K562 (cell line): ENCODE measurements at regions not wholly inside any gene's neighbourhood (a gene's known extent, or its start where the extent isn't known, plus 50 kb on each side); places are given as distances from the start of the nearest gene placed in this dataset.

Experiments used
- ATAC-seq: fragments of 200-7000 bp; cut with Tn5 transposase; 3 replicates; pipeline ENCODE4 v1.9.1; 2020; ENCODE audit warnings: moderate library complexity
- BruUV-seq: library from RNA; stranded (reverse); fragments of 400-500 nt; replicated peaks from 2 replicates; lab custom pipeline; 2021; lab: Mats Ljungman, UMichigan
- CTCF ChIA-PET: fragments of 300-600 bp; formaldehyde crosslinking; extraction: SDS; loops from one replicate; lab custom pipeline; 2021; ENCODE audit warnings: low intra/inter-chr PET ratio; lab: Yijun Ruan, JAX
- POLR2A ChIA-PET: fragments of 300-600, 350-650 bp; sonication (Branson Sonifier 250); formaldehyde crosslinking; extraction: SDS; loops from one replicate; lab custom pipeline; 2021; ENCODE audit warnings: antibody characterized with exemption, inconsistent platforms; lab: Yijun Ruan, JAX
- DNase-seq, 4 experiments: peaks; one replicate each; pipeline versions ENCODE4 v3.0.0 to v3.0.0-alpha.2; 2011 to 2018; ENCODE audit warnings: low spot score in 3 of 4, mixed read lengths in 3 of 4; ENCODE audit errors: extremely low read depth in 1 of 4
- FAIRE-seq: peaks from 2 replicates; lab custom pipeline; 2011; peaks lifted over from hg19 to GRCh38; lab: Jason Lieb, UNC
- H2AFZ ChIP-seq: 2 replicates; pipeline ENCODE4 v1.6.0; 2011; ENCODE audit warnings: low read depth, low read length, control low read depth, inconsistent platforms
- H3K27ac ChIP-seq: fragments of 200-600 bp; 3 replicates; pipeline ENCODE4 v1.8.0; 2011; ENCODE audit warnings: low read depth, mild to moderate bottlenecking, control low read depth, inconsistent platforms, low read length, moderate library complexity, mixed read lengths; ENCODE audit errors: extremely low read depth
- H3K27me3 ChIP-seq, 2 experiments: fragments of 300-600 bp in 1 of 2; 2 replicates in 1 of 2; 3 replicates in 1 of 2; pipeline versions ENCODE4 v1.6.0 to v1.8.0; 2011; ENCODE audit warnings: inconsistent platforms in 2 of 2, low read length in 2 of 2, mild to moderate bottlenecking in 1 of 2, mixed read lengths in 1 of 2, moderate library complexity in 1 of 2; ENCODE audit not compliant: control insufficient read depth in 2 of 2, insufficient read depth in 2 of 2
- H3K36me3 ChIP-seq: fragments of 300-600 bp; 3 replicates; pipeline ENCODE4 v1.8.0; 2011; ENCODE audit warnings: mild to moderate bottlenecking, low read length, inconsistent platforms; ENCODE audit not compliant: control insufficient read depth, insufficient read depth
- H3K4me1 ChIP-seq, 2 experiments: fragments of 200-600 bp in 1 of 2; replicated peaks in 1 of 2; 2 replicates in 1 of 2; 3 replicates in 1 of 2; pipeline versions ENCODE4 v1.5.1 to v1.8.0; 2011; ENCODE audit warnings: inconsistent platforms in 2 of 2, low read length in 2 of 2, mild to moderate bottlenecking in 1 of 2, mixed read lengths in 1 of 2, moderate library complexity in 1 of 2; ENCODE audit not compliant: control insufficient read depth in 2 of 2, insufficient read depth in 2 of 2
- H3K4me2 ChIP-seq: 2 replicates; pipeline ENCODE4 v1.6.1; 2011; ENCODE audit warnings: low read length, control low read depth, inconsistent platforms, mixed read lengths; ENCODE audit not compliant: insufficient read depth
- H3K4me3 ChIP-seq: fragments of 200-600 bp; sonication (generic), shearing (Covaris generic); 2 replicates; pipeline ENCODE4 v1.5.1; 2016; ENCODE audit warnings: control low read depth, inconsistent platforms
- H3K79me2 ChIP-seq: fragments of 200-600 bp; 3 replicates; pipeline ENCODE4 v1.8.0; 2011; ENCODE audit warnings: low read length, inconsistent platforms; ENCODE audit not compliant: control insufficient read depth, insufficient read depth
- H3K9ac ChIP-seq, 2 experiments: 2 replicates each; pipeline versions ENCODE4 v1.6.0 to v1.6.1; 2011; ENCODE audit warnings: low read depth in 2 of 2, low read length in 2 of 2, control low read depth in 1 of 2, inconsistent platforms in 1 of 2, mild to moderate bottlenecking in 1 of 2, mixed read lengths in 1 of 2; ENCODE audit not compliant: insufficient read depth in 1 of 2
- H3K9me1 ChIP-seq: one replicate; pipeline ENCODE4 v1.6.0; 2011; ENCODE audit warnings: inconsistent platforms, mild to moderate bottlenecking, low read length, moderate library complexity; ENCODE audit not compliant: control insufficient read depth, insufficient read depth
- H3K9me3 ChIP-seq: replicated peaks from 2 replicates; pipeline ENCODE4 v1.5.1; 2011; ENCODE audit warnings: low read depth, low read length, inconsistent platforms; ENCODE audit not compliant: control insufficient read depth, insufficient read depth
- H4K20me1 ChIP-seq: replicated peaks from 2 replicates; pipeline ENCODE4 v1.6.1; 2011; ENCODE audit warnings: low read length, inconsistent platforms, mixed read lengths; ENCODE audit not compliant: control insufficient read depth, insufficient read depth
- AFF4 ChIP-seq: sonication (generic); formaldehyde crosslinking; IDR thresholded peaks from 2 replicates; pipeline ENCODE4 v1.8.0; 2023; ENCODE audit warnings: mild to moderate bottlenecking, missing genetic modification reagents
- ATF6 ChIP-seq: sonication (generic); formaldehyde crosslinking; IDR thresholded peaks from 2 replicates; pipeline ENCODE4 v1.4.0; 2020; ENCODE audit warnings: mild to moderate bottlenecking, missing genetic modification reagents
- E2F4 ChIP-seq: sonication (generic); formaldehyde crosslinking; IDR thresholded peaks from 2 replicates; pipeline ENCODE4 v1.8.0; 2022; ENCODE audit warnings: mild to moderate bottlenecking, low read depth, missing genetic modification reagents
- GTF2B ChIP-seq: IDR thresholded peaks from 2 replicates; pipeline ENCODE4 v1.6.1; 2011; ENCODE audit not compliant: insufficient read length; ENCODE audit errors: extremely low read depth
- POLR3A ChIP-seq: IDR thresholded peaks from 2 replicates; pipeline ENCODE4 v1.6.1; 2011; ENCODE audit warnings: borderline replicate concordance, mild to moderate bottlenecking, moderate library complexity; ENCODE audit not compliant: insufficient read length, insufficient read depth; ENCODE audit errors: extremely low read depth
- TBP ChIP-seq: optimal IDR thresholded peaks from 2 replicates; pipeline ENCODE3; 2011; ENCODE audit warnings: low read depth, low read length, improper control_type of control experiment
- ZKSCAN1 ChIP-seq: fragments of 150-350 bp; IDR thresholded peaks from 2 replicates; pipeline ENCODE4 v1.6.1; 2016; ENCODE audit warnings: low read depth, low read length
- ZNF347 ChIP-seq: fragments of 450-650 bp; formaldehyde crosslinking; IDR thresholded peaks from 2 replicates; pipeline ENCODE4 v1.4.0; 2020; ENCODE audit warnings: low read depth, mild to moderate bottlenecking, moderate library complexity
- WGBS: fragments of 100-300 bp; shearing (Covaris generic); methylation state at CpG from one replicate; pipeline ENCODE4 v1.1.6; 2016; ENCODE audit warnings: low coverage, mixed read lengths; ENCODE audit not compliant: insufficient coverage; ENCODE audit errors: missing lambda C conversion rate; 5-methylcytosine and 5-hydroxymethylcytosine counted together
- in situ Hi-C: fragments of 300-500 bp; cut with MboI; formaldehyde crosslinking; loops from 4 replicates; pipeline ENCODE4 v1.15.0; 2018; ENCODE audit warnings: inconsistent platforms, mixed read lengths
- intact Hi-C: fragments of 100-400 bp; cut with micrococcal nuclease; formaldehyde crosslinking; loops from 2 replicates; pipeline ENCODE4 v1.14.2; 2022

- BruUV-seq: no TSS peak
- ATAC-seq: no peak
- no peaks in the 10 kb centered on the region for H3K27me3 ChIP-seq
- POLR2A ChIA-PET: no interaction called here
- in situ Hi-C loops: no loop called here
- H4K20me1 ChIP-seq: no peaks in the 10 kb centered on the region
- no peak overlapping the region for H3K4me3 ChIP-seq
- H3K4me2 ChIP-seq: no peak overlapping the region
- no peaks in the 10 kb centered on the region for H3K9me1 ChIP-seq
- no peaks in the 10 kb centered on the region for H3K79me2 ChIP-seq
- no peaks in the 10 kb centered on the region; the same call in 1 of the 2 replicates for H3K9me3 ChIP-seq
- no peak for TF ChIP-seq POLR3A
- TF ChIP-seq GTF2B: no peak
- TF ChIP-seq ATF6: no peak
- no peak for TF ChIP-seq TBP
- TF ChIP-seq AFF4: no peak
- TF ChIP-seq E2F4 (CRISPR knock-in tag): no peak
- TF ChIP-seq ZKSCAN1: no peak
- TF ChIP-seq ZNF347: no peak
- TF ChIP-seq, all 486 proteins: peak for 0
- WGBS: 0% methylated on average over 3 of the region's 3 CpGs
- Histone ChIP-seq H3K9ac (no peak overlapping the region), H3K36me3 (no peaks in the 10 kb centered on the region), H2AFZ (no peak overlapping the region), H3K4me1 (no peaks in the 10 kb centered on the region), H3K27ac (no peak overlapping the region)
- intact Hi-C loops: no loop called here
- no peak for FAIRE-seq
- CTCF ChIA-PET: no interaction called here
- no peak for DNase-seq
Measured at GRCh38 chr6:23712756-23713155, 413.3 kb upstream of the NRSN1 start.
